Stimulated activated CD4-positive, alpha-beta T cell treated with anti-CD3 and anti-CD28 coated beads, Interleukin-15, amount 100 ng/mL, for 24 hours (primary cell): ENCODE measurements at regions not wholly inside any gene's neighbourhood (a gene's known extent, or its start where the extent isn't known, plus 50 kb on each side); places are given as distances from the start of the nearest gene placed in this dataset.
"Not testable (repeated sequence)": the region's sequence is repeated elsewhere in the genome, so short reads cannot be mapped to it uniquely, and the experiment has no call there.

Source experiments
- DNase-seq: peaks from one replicate; pipeline ENCODE4 v3.0.0-alpha.2; 2020

GRCh38 chr2:196284144-196284844, 112.9 kb upstream of the STK17B start:
- no peak for DNase-seq

GRCh38 chr2:196284866-196285557, 113.6 kb upstream of the STK17B start:
- no peak for DNase-seq

- DNase-seq = no peak
Observed at GRCh38 chr2:196286821-196287220, 115.4 kb upstream of the STK17B start.

GRCh38 chr2:196287523-196287922, 116.1 kb upstream of the STK17B start:
- no peak for DNase-seq

- DNase-seq = no peak
Observed at GRCh38 chr2:196288006-196288538, 116.7 kb upstream of the STK17B start.

- no peak for DNase-seq
Observed at GRCh38 chr2:196289000-196289399, 117.6 kb upstream of the STK17B start.

GRCh38 chr2:196290136-196290535, 118.8 kb upstream of the STK17B start:
- DNase-seq = no peak

- DNase-seq = no peak
Observed at GRCh38 chr2:196290569-196290968, 119.2 kb upstream of the STK17B start.

GRCh38 chr2:196291426-196291825, 120.0 kb upstream of the STK17B start:
- no peak for DNase-seq

GRCh38 chr2:196291873-196292800, 120.8 kb upstream of the STK17B start:
- no peak for DNase-seq

- no peak for DNase-seq
Observed at GRCh38 chr2:196293751-196294515, 122.6 kb upstream of the STK17B start.

GRCh38 chr2:196294516-196294909, 123.1 kb upstream of the STK17B start:
- DNase-seq = no peak

- no peak for DNase-seq
Observed at GRCh38 chr2:196295005-196295404, 123.6 kb upstream of the STK17B start.

GRCh38 chr2:196298106-196298723, 126.8 kb upstream of the STK17B start:
- not testable (repeated sequence) for DNase-seq

GRCh38 chr2:196307775-196308305, 136.5 kb upstream of the STK17B start:
- no peak for DNase-seq

GRCh38 chr2:196309691-196310090, 138.3 kb upstream of the STK17B start:
- no peak for DNase-seq

- DNase-seq = no peak
Observed at GRCh38 chr2:196314157-196314556, 142.8 kb upstream of the STK17B start.

GRCh38 chr2:196314780-196315179, 143.4 kb upstream of the STK17B start:
- DNase-seq = no peak

GRCh38 chr2:196315388-196316049, 144.1 kb upstream of the STK17B start:
- DNase-seq = no peak

GRCh38 chr2:196316050-196316430, 144.7 kb upstream of the STK17B start:
- no peak for DNase-seq
